GM12878 (cell line): ENCODE measurements at regions not wholly inside any gene's neighbourhood (a gene's known extent, or its start where the extent isn't known, plus 50 kb on each side); places are given as distances from the start of the nearest gene placed in this dataset.

Experiments
- ATAC-seq: fragments of 200-7000 bp; cut with Tn5 transposase; 3 replicates; pipeline ENCODE4 v1.9.1; 2020; ENCODE audit warnings: mild to moderate bottlenecking, moderate library complexity
- BruUV-seq: library from RNA; stranded (reverse); fragments of 400-500 nt; replicated peaks from 2 replicates; lab custom pipeline; 2021; lab: Mats Ljungman, UMichigan
- CTCF ChIA-PET: fragments of 300-600 bp; sonication (Branson Sonifier 250); formaldehyde crosslinking; extraction: SDS; loops from one replicate; lab custom pipeline; 2021; ENCODE audit warnings: inconsistent platforms; lab: Yijun Ruan, JAX
- POLR2A ChIA-PET: fragments of 350-600 bp; formaldehyde crosslinking; extraction: SDS; loops from one replicate; lab custom pipeline; 2021; ENCODE audit warnings: inconsistent platforms; lab: Charles Lee
- RAD21 ChIA-PET: fragments of 300-600 bp; sonication (Branson Sonifier 250); formaldehyde crosslinking; loops from one replicate; lab custom pipeline; 2023; ENCODE audit warnings: antibody characterized with exemption; ENCODE audit not compliant: unreplicated experiment; lab: Charles Lee
- SMC1A ChIA-PET: fragments of 300-600 bp; sonication (Branson Sonifier 250); formaldehyde crosslinking; loops from one replicate; lab custom pipeline; 2023; ENCODE audit not compliant: unreplicated experiment, uncharacterized antibody; lab: Charles Lee
- DNase-seq: peaks from one replicate; pipeline ENCODE4 v3.0.0-alpha.2; 2011; ENCODE audit warnings: low read depth, low spot score
- FAIRE-seq: peaks from 3 replicates; lab custom pipeline; 2011; peaks lifted over from hg19 to GRCh38; lab: Jason Lieb, UNC
- H2AFZ ChIP-seq: 2 replicates; pipeline ENCODE4 v1.6.0; 2011; ENCODE audit warnings: low read depth, low read length, control low read depth; ENCODE audit not compliant: control insufficient read depth
- H3K27ac ChIP-seq: 2 replicates; pipeline ENCODE4 v1.5.1; 2011; ENCODE audit warnings: control low read depth; ENCODE audit not compliant: control insufficient read depth, insufficient read depth
- H3K27me3 ChIP-seq, 2 experiments: replicated peaks in 1 of 2; 2 replicates each; pipeline versions ENCODE4 v1.6.0 to v1.6.1; 2011; ENCODE audit warnings: low read length in 1 of 2; ENCODE audit not compliant: control insufficient read depth in 2 of 2, insufficient read depth in 2 of 2
- H3K36me3 ChIP-seq, 2 experiments: 2 replicates each; pipeline ENCODE4 v1.5.1; 2011; ENCODE audit warnings: low read length in 1 of 2; ENCODE audit not compliant: control insufficient read depth in 2 of 2, insufficient read depth in 2 of 2
- H3K4me1 ChIP-seq: 2 replicates; pipeline ENCODE4 v1.6.1; 2011; ENCODE audit warnings: mild to moderate bottlenecking, low read length, moderate library complexity, mixed read lengths; ENCODE audit not compliant: control insufficient read depth, insufficient read depth
- H3K4me2 ChIP-seq: 2 replicates; pipeline ENCODE4 v1.6.0; 2011; ENCODE audit warnings: control low read depth; ENCODE audit not compliant: control insufficient read depth, insufficient read depth
- H3K4me3 ChIP-seq: fragments of 200-600 bp; sonication (generic); 2 replicates; pipeline ENCODE4 v1.5.1; 2016
- H3K79me2 ChIP-seq: 2 replicates; pipeline ENCODE4 v1.6.0; 2011; ENCODE audit warnings: low read length; ENCODE audit not compliant: control insufficient read depth, insufficient read depth
- H3K9ac ChIP-seq: 2 replicates; pipeline ENCODE4 v1.8.0; 2011; ENCODE audit warnings: low read length, control low read depth, mixed read lengths; ENCODE audit not compliant: control insufficient read depth, insufficient read depth
- H3K9me3 ChIP-seq: replicated peaks from 3 replicates; pipeline ENCODE4 v1.5.1; 2011; ENCODE audit warnings: mild to moderate bottlenecking, low read length; ENCODE audit not compliant: control insufficient read depth, insufficient read depth
- H4K20me1 ChIP-seq: 2 replicates; pipeline ENCODE4 v1.6.0; 2011; ENCODE audit not compliant: control insufficient read depth, insufficient read depth
- MEF2B ChIP-seq: fragments of 450-650 bp; IDR thresholded peaks from 2 replicates; pipeline ENCODE4 v1.6.1; 2018; ENCODE audit warnings: mild to moderate bottlenecking, moderate library complexity; ENCODE audit not compliant: partially characterized antibody, poor library complexity, severe bottlenecking
- RELB ChIP-seq: fragments of 450-650 bp; IDR thresholded peaks from 2 replicates; pipeline ENCODE4 v1.6.1; 2017; ENCODE audit warnings: low read depth, mild to moderate bottlenecking, moderate library complexity
- WGBS: methylation state at CpG from one replicate; pipeline ENCODE4 v1.1.6; 2016; ENCODE audit warnings: low lambda C conversion rate; ENCODE audit not compliant: insufficient replicate concordance, insufficient coverage; ENCODE audit errors: missing lambda C conversion rate; 5-methylcytosine and 5-hydroxymethylcytosine counted together
- in situ Hi-C: fragments of 300-500 bp; cut with MboI; formaldehyde crosslinking; loops from 9 replicates; pipeline ENCODE4 v1.14.3; 2018; ENCODE audit warnings: mixed read lengths
- intact Hi-C: fragments of 100-400 bp; cut with micrococcal nuclease; formaldehyde crosslinking; loops from one replicate; pipeline ENCODE4 v1.14.2; 2022; ENCODE audit not compliant: unreplicated experiment

DNA sequence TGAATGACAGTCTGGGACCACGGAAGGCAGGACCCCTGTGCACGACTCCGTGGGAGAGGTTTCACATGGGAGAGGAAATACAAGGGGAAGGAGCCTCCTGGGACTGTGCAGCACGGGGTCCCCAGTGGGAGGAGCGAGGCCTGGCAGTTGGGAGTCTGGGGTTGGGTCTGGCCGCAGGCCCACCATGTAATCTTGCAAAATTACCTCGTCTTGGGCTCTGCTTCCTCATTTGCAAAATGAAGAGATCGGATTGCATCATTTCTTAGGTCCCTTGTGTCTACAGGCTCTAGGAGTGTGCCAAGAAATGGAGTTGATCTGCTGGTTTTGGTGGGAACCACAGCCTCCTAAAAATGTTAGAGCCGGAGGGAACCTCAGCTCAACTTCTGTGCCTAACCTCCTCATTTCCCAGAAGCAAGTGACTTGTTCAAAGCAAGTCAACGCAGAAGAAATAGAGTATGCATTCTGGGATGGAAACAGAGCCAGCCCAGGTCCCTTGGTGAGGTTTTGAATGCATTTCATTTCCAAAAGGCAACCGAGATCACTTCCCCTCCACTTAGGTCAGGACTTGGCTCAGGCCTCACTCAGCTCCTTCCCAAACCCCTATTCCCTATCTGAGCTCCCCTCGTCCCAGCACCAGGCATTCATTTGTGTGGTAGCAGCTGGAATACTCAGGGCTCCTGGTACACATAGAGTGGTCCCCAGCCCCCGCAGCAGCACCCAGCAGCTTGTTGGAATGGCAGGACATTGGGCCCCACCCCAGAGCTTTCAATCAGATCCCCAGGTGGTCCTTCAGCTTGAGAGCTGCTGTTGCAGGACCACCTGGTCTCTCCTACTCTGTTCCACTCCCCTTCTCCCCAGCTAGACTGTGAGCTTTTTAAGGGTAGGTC, 267.7 kb downstream of the XXYLT1 start:
- Histone ChIP-seq H3K4me1 (no peaks in the 10 kb centered on the region), H3K27ac (no peak overlapping the region), H3K9me3 (no peaks in the 10 kb centered on the region), H3K4me2 (no peak overlapping the region), H3K79me2 (no peaks in the 10 kb centered on the region), H3K27me3 (peaks cover 2% of the 10 kb centered on the region in 2 experiments; a peak in 1 of 4 replicates), H3K9ac (no peak overlapping the region)
- ChIA-PET SMC1A (interaction anchor here (0.5 to 2.7 kb wide), 4 partner anchors 105 to 320 kb away, joined by 3 to 10 read pairs (median 6); no protein-coding TSS in a partner anchor), POLR2A (no interaction called here)
- no peak for FAIRE-seq
- peak; percentile 26; the same call in 1 of the 3 replicates for ATAC-seq
- no peak for DNase-seq
- 18% methylated on average over 13 of the region's 13 CpGs for WGBS
- no TSS peak for BruUV-seq
- TF ChIP-seq RELB (no peak), MEF2B (peak; percentile 59)
- TF ChIP-seq, all 136 proteins: peak for 1
- H3K4me3 ChIP-seq, result no peak overlapping the region
- in situ Hi-C loops, result loop anchor here (5.0 kb wide), 1 partner anchor 254 kb away; no protein-coding TSS in a partner anchor
- H4K20me1 ChIP-seq, result no peaks in the 10 kb centered on the region
- intact Hi-C loops, result no loop called here
- ChIA-PET CTCF (interaction anchor here (1.1 to 3.8 kb wide), 6 partner anchors 101 to 320 kb away, joined by 3 to 16 read pairs (median 9); partner anchors contain the start of gene XXYLT1), RAD21 (interaction anchor here (0.7 to 1.1 kb wide), 4 partner anchors 248 to 321 kb away, joined by 3 read pairs; no protein-coding TSS in a partner anchor)
- no peak overlapping the region for H2AFZ ChIP-seq
- H3K36me3 ChIP-seq, result no peaks in the 10 kb centered on the region
